ENCODE measurements at regions not wholly inside any gene's neighbourhood (a gene's known extent, or its start where the extent isn't known, plus 50 kb on each side); places are given as distances from the start of the nearest gene placed in this dataset.

DNA sequence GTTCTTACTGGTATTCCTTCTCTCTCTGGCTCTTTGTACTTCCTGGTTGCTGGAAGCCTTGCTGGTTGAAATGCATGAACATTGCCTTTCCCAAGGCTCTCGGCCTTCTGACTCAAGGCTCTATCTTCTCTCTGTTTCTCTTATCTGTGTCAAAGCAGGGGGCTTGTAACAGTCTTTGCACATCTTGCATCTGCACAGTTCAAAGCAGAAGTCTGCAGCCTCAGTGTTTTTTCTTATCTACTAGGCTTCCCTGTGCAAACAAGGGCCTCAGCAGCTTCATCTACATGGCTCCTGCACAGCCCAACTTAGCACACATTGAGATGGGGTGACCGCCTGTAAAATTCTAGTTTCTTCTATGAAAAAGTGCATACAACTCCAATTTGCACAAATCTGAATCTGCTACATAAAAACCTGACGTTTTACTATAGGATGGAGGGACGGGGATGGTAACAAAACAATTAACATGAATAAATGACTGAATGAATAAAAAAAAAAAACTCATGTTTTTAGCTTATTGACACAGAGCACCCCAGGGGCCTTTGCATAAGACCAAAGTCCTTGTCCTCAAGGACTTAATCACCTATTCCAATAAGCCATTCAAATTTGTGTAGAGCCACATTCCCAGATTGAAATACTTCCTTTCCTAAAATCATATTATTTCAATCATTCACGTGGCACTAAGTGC is 458.3 kb downstream of the LMO4 start:
- no peak for DNase-seq

- DNase-seq = no peak
Measured at GRCh38 chr1:87787551-87787950, 458.9 kb downstream of the LMO4 start.

DNA sequence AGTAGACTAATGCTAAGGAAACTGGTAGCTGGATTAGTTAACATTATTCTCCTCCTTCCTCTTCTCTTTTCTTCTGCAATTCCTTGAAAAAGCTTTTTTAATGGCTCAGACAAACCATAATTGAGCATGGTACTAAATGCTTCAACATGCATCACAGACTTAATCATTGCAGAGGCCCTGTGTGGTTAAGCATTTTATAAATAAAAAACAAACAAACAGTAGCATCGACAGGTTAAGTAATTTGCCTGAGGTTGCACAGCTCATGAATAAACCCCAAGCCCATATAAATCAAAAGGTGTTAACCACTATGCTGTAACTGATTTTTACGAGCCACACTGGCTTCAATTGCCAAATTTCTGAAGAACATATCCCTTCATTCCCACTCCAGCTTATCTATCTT is 462.1 kb downstream of the LMO4 start:
- no peak for DNase-seq

DNA sequence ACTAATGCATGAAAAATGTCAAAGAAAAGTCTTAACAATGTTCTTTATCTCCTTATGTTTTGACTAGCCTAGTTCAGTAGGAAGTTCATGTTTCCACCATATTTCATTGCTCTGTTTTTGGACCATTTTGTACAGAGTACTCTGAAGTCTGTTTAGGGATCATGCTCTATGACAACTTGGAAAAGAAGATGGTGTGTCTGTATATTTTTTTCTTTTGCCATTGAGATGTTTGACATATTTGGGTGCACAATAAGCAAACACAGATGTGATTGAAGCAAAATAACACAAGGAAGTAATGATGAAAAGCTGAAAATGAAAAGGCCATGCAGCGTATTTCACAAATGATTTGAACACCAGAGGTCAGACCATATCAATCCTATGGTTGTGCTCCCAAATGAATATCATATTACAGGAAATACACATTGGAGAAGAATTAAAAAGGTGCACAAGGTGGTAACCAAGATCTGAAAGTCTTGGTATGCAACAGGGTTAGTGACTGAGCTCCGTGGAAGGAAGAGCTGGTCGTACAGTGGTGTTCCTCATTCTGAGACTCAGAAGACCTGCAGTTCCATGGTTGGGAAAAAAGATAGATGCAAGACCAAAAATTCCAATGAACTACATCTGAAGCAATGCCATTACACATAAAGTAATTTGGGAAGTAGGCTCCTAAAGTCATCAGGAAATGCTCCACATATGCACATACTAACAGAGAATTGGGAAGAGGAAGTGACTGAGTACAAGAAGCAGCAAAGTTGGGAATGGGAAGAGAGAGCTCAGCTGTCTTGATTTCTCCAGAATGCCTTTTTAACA is 463.5 kb downstream of the LMO4 start:
- DNase-seq = no peak

- DNase-seq = no peak
Measured at GRCh38 chr1:87794788-87795614, 466.3 kb downstream of the LMO4 start.

DNA sequence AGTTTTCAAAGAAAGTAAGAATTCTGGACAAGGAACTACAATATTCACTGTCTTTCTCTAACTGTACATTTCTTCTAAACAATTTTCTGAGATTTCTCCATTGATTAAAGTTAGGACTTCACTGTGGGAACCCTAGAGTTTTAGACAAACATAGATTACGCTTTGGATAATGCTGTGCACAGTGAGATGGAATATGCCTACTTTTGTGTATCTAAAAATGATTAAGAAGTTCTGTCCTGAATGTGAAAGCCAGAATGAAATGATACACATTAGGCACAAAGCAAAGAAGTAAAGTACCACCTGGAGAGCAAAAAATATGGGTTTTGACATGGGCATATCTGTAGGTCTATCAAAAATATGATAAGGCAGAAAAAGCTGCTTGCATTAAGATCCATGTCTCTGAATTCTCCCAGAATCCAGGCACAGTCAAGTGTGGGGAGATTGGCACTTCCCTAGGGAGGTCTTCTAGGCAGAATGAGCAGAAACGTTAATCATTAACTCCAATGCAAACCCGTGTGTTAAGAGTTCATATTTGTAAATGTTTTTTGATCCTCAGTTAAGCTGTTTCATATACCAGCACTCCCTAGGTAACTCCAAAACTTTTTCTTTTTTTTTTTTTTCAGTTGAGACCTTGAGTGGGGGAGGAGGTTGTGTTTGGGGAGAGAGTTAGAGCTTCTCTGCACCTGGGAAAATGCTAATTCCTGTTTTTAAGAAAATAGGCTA is 467.1 kb downstream of the LMO4 start:
- DNase-seq = no peak

DNA sequence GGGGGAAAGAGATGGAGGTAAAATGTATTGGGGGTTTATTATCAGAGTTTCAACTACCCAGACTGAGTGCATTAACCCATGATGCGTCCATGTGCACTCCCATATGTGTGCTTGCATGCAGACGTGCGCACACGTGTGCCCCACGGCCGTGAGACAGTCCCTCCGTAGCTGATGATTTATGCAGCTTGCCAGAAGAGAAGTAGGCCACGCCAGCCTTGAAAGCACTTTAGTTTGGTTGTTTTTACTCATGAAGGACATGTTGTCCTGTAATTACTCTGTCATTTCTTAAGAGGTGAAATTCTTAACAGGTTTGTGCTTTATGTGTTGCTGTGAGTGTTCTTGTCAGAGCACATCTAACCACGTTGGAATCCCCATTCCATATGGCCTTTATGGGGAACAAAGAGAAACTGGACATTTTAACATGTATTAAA is 467.8 kb downstream of the LMO4 start:
- DNase-seq = no peak

GRCh38 chr1:87799451-87799850 is 470.8 kb downstream of the LMO4 start:
- DNase-seq = no peak

DNA sequence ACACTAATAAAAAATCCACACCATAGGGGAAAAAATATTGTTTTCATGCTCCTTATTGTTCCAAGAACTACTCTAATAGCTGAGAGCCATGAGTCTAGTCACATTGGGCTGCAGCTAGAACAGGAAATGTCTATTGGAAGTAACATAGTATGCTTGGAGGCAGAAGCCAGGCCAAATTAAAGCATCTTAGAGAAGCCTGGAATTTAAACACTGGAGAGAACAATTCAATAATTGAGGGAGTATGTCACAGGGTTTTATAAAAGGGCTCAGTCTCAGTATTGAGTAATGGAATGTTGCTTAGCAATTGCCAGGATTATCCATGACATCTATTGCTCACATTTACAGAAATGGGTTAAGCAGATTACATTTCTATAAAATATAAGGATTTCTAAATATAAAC is 471.3 kb downstream of the LMO4 start:
- DNase-seq = no peak

GRCh38 chr1:87803375-87803774 is 474.7 kb downstream of the LMO4 start:
- no peak for DNase-seq

DNA sequence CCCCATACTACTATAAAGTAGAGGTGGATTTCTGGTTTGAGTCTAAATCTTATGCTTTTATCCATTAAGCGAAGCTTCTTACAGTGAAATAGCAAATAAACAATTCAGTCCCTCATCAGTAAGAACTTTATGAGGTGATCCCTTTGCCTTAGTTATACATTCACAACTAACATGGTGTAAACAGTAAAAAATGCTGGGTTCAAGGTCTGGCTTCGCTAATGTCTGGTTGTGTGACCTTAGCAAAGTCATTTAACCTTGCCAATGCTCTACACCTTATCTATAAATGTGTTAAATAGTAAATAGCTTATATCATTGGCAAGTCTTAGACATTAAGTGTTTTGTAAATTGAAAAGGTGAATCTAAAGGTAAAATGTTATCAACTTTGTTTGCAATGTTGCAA is 475.4 kb downstream of the LMO4 start:
- DNase-seq = no peak

- no peak for DNase-seq
Measured at GRCh38 chr1:87805666-87806378, 477.1 kb downstream of the LMO4 start.

- no peak for DNase-seq
Measured at GRCh38 chr1:87806379-87807094, 477.9 kb downstream of the LMO4 start.

- DNase-seq = no peak
Measured at GRCh38 chr1:87810166-87810565, 481.5 kb downstream of the LMO4 start.

DNA sequence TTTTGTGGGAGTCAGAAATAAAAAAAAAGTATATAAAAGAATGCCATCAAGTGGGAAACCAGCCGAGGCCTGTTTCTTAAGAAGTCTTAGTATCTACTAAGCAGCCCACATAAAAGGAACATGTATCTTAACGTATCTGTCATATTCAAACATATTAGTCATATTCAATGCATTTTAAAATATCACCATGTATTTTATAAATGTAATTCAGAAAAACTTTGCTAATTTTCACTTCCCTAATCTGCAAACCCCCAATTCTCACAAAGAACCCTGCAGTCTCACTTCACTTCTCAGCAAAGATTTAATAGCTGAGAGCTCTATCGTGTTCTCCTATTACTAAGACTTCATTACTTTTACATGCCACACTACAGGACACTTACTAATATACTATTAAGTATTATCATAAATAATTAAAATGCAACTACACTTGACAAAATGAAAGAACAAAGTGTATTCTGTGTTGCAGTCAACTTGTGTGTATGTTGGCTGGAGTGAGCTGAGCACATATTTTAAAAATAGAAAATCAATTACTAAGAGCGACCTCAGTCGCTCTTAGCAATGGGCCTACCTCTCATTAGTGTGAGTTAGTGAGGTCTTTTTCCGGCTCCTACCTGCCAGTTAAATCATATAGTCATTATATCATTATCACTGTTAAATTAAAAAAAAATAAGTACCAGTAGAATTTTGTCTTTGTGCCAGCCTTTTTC is 484.3 kb downstream of the LMO4 start:
- no peak for DNase-seq

DNA sequence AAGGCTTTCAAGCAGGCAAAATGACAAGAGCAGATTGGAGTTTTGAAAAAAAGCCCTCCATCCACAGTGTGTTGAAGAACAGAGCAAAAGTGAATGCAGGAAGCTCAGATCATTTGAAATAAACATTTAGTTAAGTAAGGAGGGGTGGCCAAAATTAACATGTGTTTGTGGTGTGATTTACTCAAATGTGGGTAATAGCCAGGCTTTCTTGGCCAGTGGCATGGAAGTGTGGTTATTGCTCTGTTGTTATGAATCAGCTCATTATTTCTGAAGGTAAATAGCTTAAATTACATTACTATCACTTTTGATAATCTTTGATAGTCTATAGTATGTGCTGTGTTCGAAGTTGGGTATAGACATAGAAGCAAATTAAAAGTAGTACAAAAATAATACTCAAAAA is 485.9 kb downstream of the LMO4 start:
- no peak for DNase-seq

- DNase-seq = no peak
Measured at GRCh38 chr1:87816646-87817045, 488.0 kb downstream of the LMO4 start.

- DNase-seq = no peak
Measured at GRCh38 chr1:87820668-87821334, 492.1 kb downstream of the LMO4 start.

DNA sequence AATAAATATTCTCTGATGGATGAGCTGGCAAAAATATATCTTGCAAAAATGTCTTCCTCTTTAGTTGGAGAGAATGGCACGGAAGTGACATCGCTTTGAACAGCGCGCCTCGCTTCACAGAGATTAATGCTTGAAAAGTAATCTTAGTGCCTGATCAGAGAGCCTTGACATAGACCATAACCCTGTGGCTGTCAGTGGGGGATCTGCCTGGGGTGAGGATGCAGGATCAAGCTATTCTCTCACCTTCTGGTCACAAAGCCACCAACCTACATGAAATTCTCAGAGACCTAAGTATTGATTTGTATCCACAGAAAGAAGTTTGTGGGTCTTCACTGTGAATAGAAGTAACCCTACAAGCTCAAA is 492.6 kb downstream of the LMO4 start:
- no peak for DNase-seq

GRCh38 chr1:87826681-87827251 is 498.1 kb downstream of the LMO4 start:
- peak in 2 of 14 donors; percentile 4 to 8 for DNase-seq
